SK-N-SH (cell line): ENCODE measurements at regions not wholly inside any gene's neighbourhood (a gene's known extent, or its start where the extent isn't known, plus 50 kb on each side); places are given as distances from the start of the nearest gene placed in this dataset.

ENCODE experiments used
- CTCF ChIP-seq: fragments of 200-600 bp; sonication (generic); IDR thresholded peaks from 2 replicates; pipeline ENCODE4 v1.6.1; 2017; ENCODE audit warnings: antibody characterized with exemption, mild to moderate bottlenecking, moderate library complexity
- ZBTB33 ChIP-seq: IDR thresholded peaks from 2 replicates; pipeline ENCODE4 v1.4.0; 2012; ENCODE audit warnings: low read depth, borderline replicate concordance

- TF ChIP-seq CTCF (no peak), ZBTB33 (no peak)
These were observed 356.5 kb downstream of the CDH9 start for GRCh38 chr5:26681861-26682260.
